Activated T-helper 2 cell treated with anti-CD3 and anti-CD28 coated beads, Interferon-gamma antibody, Interleukin-2, Interleukin-4, amounts not matched to agents 10 μg/mL and 5 μg/mL and 100 μg/mL, durations not matched to agents 14 hours and 24 hours and 36 hours (primary cell): ENCODE measurements at regions not wholly inside any gene's neighbourhood (a gene's known extent, or its start where the extent isn't known, plus 50 kb on each side); places are given as distances from the start of the nearest gene placed in this dataset.

Experiments used
- DNase-seq: peaks from one replicate; pipeline ENCODE4 v3.0.0; 2021; ENCODE audit warnings: low spot score
- H3K27ac Mint-ChIP-seq: one replicate; pipeline ENCODE4 v1.8.0; 2021; ENCODE audit warnings: mixed read lengths
- H3K27me3 Mint-ChIP-seq: one replicate; pipeline ENCODE4 v1.8.0; 2021; ENCODE audit warnings: low read depth, mixed read lengths
- H3K36me3 Mint-ChIP-seq: one replicate; pipeline ENCODE4 v1.8.0; 2021; ENCODE audit warnings: low read depth, mixed read lengths
- H3K4me1 Mint-ChIP-seq: one replicate; pipeline ENCODE4 v1.8.0; 2021; ENCODE audit warnings: low read depth, mixed read lengths
- H3K4me3 Mint-ChIP-seq: one replicate; pipeline ENCODE4 v1.8.0; 2021; ENCODE audit warnings: low read depth, mild to moderate bottlenecking, moderate library complexity, mixed read lengths
- H3K9me3 Mint-ChIP-seq: one replicate; pipeline ENCODE4 v1.8.0; 2021; ENCODE audit warnings: mixed read lengths
- intact Hi-C: fragments of 100-400 bp; cut with micrococcal nuclease; formaldehyde crosslinking; loops from one replicate; pipeline ENCODE4 v1.15.1; 2023

DNA sequence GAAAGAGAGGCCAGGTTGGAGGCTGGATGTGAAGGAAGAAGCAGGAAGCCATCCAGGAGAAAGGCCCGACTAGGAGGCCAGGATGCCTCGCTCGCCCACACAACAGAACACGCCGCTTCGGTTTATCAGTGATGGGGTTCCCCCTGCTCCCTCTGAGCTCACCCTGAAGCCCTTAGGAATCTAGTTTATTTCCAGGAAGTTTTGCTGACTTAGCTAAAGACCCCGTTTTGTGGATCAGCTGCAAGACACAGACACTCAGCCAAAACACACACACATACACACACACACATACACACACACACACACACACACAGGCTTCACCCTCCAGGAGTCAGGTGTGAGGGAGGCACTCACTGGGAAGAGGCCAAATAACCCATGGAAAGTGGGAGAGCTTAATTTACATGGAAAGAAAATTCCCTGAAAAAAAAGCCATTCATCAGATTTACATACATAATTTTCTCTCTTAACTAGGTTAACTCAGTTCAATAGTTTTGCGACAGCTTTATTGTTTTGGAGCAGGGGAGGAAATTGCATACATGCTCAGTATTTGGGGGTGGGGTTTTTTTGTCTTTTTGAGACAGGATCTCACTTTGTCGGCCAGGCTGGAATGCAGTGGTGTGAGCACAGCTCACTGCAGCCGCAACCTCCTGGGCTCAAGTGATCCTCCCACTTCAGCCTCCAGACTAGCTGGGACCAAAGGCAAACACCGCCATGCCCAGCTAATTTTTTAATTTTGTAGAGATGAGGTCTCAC lies 92.7 kb upstream of the HAND1 start:
- Mint-ChIP-seq H3K4me1 (no peaks in the 10 kb centered on the region), H3K36me3 (no peaks in the 10 kb centered on the region), H3K27me3 (peaks cover 6% of the 10 kb centered on the region), H3K27ac (no peak overlapping the region), H3K9me3 (no peaks in the 10 kb centered on the region), H3K4me3 (no peak overlapping the region)
- intact Hi-C loops = no loop called here
- no peak for DNase-seq

DNA sequence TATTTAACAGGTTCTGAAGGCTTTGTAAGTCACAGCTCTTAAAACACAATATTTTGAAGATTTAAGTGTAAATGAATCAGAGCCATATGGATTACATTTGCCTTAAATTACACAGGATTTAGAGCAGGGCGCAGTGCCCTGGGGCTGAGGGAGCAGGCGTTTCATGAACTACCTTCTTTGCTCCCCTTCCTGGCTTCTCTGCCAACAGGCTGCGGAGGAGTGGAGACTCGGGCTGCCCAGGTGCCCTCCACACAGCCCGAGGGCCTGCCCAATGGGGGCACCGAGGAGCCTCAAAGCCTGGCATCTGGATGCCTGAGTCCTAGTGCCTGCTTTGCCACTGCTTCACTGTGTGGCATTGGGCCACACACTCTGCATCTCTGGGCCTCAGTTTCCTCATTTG lies 90.6 kb upstream of the HAND1 start:
- no peaks in the 10 kb centered on the region for H3K36me3 Mint-ChIP-seq
- no peaks in the 10 kb centered on the region for H3K9me3 Mint-ChIP-seq
- no peaks in the 10 kb centered on the region for H3K4me1 Mint-ChIP-seq
- no peak for DNase-seq
- H3K27ac Mint-ChIP-seq = no peak overlapping the region
- H3K27me3 Mint-ChIP-seq = peaks cover 4% of the 10 kb centered on the region
- H3K4me3 Mint-ChIP-seq = no peak overlapping the region
- intact Hi-C loops = no loop called here

DNA sequence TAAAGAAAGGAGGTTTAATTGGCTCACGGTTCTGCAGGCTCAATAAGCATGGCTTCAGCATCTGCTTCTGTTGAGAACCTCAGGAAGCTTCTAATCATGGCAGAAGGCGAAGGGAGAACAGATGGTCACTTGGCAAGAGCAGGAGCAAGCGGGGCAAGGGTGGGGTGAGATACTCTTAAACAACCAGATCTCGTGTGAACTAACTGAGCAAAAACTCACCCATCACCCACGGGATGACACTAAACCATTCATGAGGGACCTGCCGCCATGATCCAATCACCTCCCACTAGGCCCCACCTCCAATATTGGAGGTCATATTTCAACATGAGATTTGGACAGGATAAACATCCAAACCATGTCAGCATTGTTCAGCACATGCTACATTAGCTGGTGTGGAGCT lies 89.1 kb upstream of the HAND1 start:
- no peaks in the 10 kb centered on the region for H3K9me3 Mint-ChIP-seq
- DNase-seq = no peak
- no peak overlapping the region for H3K4me3 Mint-ChIP-seq
- H3K27me3 Mint-ChIP-seq = peaks cover 5% of the 10 kb centered on the region
- intact Hi-C loops = no loop called here
- H3K4me1 Mint-ChIP-seq = no peaks in the 10 kb centered on the region
- no peaks in the 10 kb centered on the region for H3K36me3 Mint-ChIP-seq
- no peak overlapping the region for H3K27ac Mint-ChIP-seq

DNA sequence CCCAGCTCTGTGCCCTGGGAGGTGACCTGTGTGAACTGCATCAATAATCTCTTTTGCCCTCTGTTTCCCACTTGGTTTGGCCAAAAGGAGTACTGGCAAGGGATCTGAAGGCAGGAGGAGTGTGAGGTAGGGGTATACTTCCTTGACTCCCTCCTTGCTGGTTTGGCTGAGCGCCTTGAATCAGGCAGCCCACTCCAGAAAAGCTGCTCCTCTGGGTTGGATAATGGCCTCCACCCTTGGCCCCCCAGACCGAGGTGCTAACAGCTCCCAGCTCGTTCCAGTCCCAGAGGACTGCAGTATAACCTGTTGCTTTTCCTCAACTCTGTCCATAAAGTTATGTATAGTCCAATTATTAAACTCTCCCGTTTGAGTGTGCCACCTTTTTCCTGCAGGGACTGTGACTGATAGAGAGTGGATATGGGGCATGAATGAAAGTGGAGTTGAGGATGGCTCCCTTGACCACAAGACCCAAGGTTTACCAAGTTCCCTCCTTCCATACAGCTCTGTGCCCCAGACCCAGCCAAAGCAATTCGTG lies 88.2 kb upstream of the HAND1 start:
- DNase-seq = no peak
- no peaks in the 10 kb centered on the region for H3K36me3 Mint-ChIP-seq
- H3K9me3 Mint-ChIP-seq = no peaks in the 10 kb centered on the region
- no peak overlapping the region for H3K27ac Mint-ChIP-seq
- intact Hi-C loops = no loop called here
- H3K4me3 Mint-ChIP-seq = no peak overlapping the region
- H3K27me3 Mint-ChIP-seq = peaks cover 5% of the 10 kb centered on the region
- H3K4me1 Mint-ChIP-seq = no peaks in the 10 kb centered on the region

DNA sequence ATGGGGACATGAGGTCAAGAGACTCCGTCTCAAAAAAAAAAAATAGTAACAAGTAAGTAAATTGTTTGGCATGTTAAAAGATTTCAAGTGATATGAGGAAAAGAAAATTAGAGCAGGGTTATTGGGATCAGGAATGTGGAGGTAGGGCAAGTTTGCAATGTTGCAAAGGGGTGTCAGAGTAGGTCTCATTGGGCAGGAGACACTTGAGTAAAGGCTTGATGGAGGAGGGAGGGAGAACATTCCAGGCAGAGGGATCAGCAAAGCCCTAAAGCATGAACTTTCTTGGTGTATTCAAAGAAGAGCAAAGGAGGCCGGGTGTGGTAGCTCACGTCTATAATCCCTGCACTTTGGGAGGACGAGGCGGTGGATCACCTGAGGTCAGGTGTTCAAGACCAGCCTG lies 87.1 kb upstream of the HAND1 start:
- Mint-ChIP-seq H3K4me1 (no peaks in the 10 kb centered on the region), H3K9me3 (no peaks in the 10 kb centered on the region), H3K27me3 (peaks cover 5% of the 10 kb centered on the region), H3K27ac (no peak overlapping the region), H3K4me3 (no peak overlapping the region), H3K36me3 (no peaks in the 10 kb centered on the region)
- intact Hi-C loops = no loop called here
- no peak for DNase-seq

DNA sequence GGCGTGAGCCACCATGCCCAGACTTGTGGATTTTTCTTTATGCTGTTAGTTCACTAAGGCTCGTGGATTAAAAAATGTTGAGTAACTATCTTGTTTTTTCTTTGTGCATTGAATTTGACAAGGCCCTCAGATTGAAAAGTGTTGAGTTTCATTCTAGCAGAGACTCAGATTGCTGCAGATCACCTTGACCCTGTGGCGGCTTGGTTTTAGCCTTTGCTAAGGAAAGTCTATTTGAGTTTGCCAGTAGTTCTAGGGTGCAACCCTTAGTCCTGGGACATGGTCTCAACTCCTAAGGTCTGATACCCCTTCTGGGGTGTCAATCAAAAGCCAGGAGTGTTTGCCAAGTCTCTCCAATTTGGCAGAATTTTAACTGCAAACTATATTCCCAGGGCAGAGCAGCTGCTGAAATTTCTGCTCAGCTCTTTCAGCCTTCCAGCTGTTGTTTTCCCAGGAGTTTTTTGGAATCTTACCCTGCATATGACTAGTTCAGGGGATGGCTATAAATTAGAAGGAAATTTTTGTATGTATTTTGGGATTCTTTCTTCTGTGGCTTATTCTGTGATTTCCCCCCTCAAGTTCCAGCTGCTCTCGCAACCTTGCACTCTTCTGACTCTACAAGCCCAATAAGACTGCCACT lies 84.3 kb upstream of the HAND1 start:
- Mint-ChIP-seq H3K9me3 (no peaks in the 10 kb centered on the region), H3K4me1 (no peaks in the 10 kb centered on the region), H3K27ac (no peak overlapping the region), H3K36me3 (no peaks in the 10 kb centered on the region), H3K27me3 (peaks cover 5% of the 10 kb centered on the region), H3K4me3 (no peak overlapping the region)
- no peak for DNase-seq
- intact Hi-C loops = no loop called here

DNA sequence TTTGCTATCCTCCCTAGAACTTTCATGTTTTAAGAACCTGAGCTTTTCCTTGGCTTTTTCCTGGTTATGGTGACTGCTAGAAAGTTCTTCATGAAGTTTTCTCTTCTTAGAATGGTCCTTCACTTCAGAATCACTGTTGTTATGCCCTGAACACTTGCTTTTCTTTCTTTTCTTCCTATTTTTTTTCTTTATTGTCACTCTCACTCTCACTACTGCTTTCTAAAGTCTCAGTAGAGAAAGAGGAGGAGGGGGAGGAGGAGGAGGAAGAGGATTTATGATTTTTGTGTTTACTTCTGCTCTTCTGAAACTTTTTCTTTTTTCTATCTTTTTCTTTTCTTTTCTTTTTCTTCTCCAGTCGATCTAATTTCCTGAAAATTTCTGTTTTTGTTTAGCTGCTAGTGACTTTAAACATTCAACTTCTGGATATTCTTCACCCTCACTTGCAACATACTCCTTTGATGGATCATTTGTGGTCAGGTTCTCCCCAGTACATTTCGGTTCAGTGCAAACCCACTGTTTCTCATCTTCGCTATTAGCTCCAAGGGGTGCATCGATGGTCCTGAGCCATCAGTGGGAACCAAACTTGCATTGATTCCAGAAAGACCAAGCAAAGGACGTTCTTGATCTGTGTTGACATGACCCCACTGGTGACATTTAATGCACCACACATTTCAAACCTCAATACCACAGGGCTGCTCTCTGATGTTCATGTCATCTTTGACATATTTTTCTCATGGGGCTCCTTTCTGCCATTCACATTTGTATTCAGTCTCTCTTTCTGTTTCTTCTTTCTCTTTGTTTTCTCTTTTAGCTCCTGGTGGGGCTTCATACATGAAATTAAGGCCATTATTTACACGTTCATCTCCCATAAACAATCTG lies 81.6 kb upstream of the HAND1 start:
- no peak for DNase-seq
- Mint-ChIP-seq H3K4me1 (no peaks in the 10 kb centered on the region), H3K27ac (no peak overlapping the region), H3K27me3 (peaks cover 5% of the 10 kb centered on the region), H3K4me3 (no peak overlapping the region), H3K9me3 (no peaks in the 10 kb centered on the region), H3K36me3 (no peaks in the 10 kb centered on the region)
- intact Hi-C loops = no loop called here

DNA sequence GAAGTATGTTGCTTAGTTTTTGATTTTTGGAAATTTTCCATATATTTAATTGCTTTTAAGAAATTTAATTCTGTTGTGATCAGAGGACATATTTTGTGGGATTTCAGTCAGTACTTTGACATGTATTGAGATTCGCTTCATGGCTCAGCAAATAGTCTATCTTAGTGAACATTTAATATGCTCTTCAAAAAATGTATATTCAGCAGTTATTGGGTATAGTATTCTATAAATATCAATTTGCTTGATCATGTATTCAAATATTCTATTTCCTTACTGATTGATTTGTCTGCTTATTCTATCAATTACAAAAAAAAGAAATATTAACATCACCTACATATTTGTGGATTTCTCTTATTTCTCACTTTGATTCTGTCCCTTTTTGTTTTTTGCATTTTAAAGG lies 79.5 kb upstream of the HAND1 start:
- Mint-ChIP-seq H3K27ac (no peak overlapping the region), H3K9me3 (peaks cover 12% of the 10 kb centered on the region), H3K36me3 (no peaks in the 10 kb centered on the region), H3K4me3 (no peak overlapping the region), H3K27me3 (no peaks in the 10 kb centered on the region), H3K4me1 (no peaks in the 10 kb centered on the region)
- intact Hi-C loops = no loop called here
- no peak for DNase-seq

DNA sequence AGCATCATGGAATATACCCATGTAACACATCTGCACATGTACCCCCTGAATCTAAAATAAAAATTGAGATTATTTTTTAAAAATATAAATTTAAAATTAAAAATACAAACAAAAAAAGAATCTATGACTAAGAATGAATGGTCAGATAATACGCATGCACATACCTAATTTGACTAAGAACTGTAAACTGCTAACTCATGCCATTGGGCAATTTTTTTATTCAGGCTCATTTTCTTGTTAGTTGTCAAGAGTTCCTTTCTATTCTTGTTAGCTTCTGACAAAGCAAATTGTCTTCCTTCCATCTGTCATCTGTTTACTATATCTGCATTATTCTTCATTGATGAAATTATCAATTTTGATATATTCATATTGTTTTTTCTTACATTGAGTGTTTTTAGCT lies 69.5 kb upstream of the HAND1 start:
- Mint-ChIP-seq H3K4me3 (no peak overlapping the region), H3K9me3 (no peaks in the 10 kb centered on the region), H3K27ac (no peak overlapping the region), H3K4me1 (no peaks in the 10 kb centered on the region), H3K36me3 (no peaks in the 10 kb centered on the region), H3K27me3 (peaks cover 2% of the 10 kb centered on the region)
- no peak for DNase-seq
- intact Hi-C loops = no loop called here

DNA sequence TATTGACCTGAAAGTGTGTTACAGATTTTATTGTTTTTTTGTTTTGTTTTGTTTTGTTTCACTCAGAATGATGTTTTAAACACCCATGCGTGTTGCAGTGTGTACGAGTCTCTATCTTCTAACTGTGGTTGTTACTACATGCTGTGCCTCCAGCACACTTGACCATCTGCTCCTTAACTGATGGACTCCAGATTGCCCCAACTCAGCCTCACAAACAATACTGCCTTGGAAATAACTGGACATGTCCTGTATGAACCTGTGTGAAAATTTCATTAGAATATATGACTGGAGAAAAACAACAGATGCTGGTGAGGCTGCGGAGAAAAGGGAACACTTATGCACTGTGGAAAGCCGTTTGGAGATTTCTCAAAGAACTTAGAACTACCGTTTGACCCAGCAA lies 68.7 kb upstream of the HAND1 start:
- peaks cover 2% of the 10 kb centered on the region for H3K27me3 Mint-ChIP-seq
- DNase-seq = no peak
- intact Hi-C loops = no loop called here
- H3K27ac Mint-ChIP-seq = no peak overlapping the region
- no peaks in the 10 kb centered on the region for H3K4me1 Mint-ChIP-seq
- H3K36me3 Mint-ChIP-seq = no peaks in the 10 kb centered on the region
- H3K9me3 Mint-ChIP-seq = no peaks in the 10 kb centered on the region
- H3K4me3 Mint-ChIP-seq = no peak overlapping the region

DNA sequence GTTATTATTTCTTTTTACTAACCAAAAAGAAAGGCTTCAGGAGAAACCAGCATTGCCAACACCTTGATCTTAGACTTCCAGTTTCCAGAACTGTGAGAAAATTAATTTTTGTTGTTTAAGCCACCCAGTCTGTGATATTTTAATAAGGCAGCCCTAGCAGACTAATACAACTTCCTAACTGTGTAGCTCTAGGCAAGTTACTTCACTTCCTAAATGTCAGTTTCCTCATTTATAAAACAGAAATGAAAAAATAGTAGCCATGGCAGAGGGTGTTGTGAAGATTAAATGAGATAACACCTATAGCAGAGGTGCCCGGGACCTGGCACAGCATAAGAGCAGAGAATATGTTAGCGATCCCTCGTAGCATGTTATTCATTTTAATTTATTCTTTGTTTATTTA lies 66.6 kb upstream of the HAND1 start:
- Mint-ChIP-seq H3K9me3 (no peaks in the 10 kb centered on the region), H3K27me3 (peaks cover 2% of the 10 kb centered on the region), H3K4me3 (no peak overlapping the region), H3K36me3 (no peaks in the 10 kb centered on the region), H3K4me1 (no peaks in the 10 kb centered on the region), H3K27ac (no peak overlapping the region)
- intact Hi-C loops = no loop called here
- no peak for DNase-seq

DNA sequence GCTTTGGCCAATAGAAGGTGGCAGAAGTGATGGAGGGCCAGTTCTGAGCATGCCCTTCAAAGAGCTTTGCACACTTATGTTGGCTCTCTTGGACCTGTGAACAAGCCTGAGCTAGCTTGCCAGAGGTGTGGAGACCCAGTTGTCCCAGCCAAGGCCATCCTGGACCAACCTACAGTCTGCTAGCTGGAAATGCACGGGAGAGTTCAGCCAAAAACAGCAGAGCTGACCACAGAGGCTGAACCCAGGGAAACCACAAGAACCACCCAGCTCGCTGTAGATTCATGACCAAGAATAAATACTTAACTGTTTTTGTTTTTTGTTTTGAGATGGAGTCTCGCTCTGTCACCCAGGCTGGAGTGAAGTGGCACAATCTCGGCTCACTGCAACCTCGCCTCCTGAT lies 65.4 kb upstream of the HAND1 start:
- intact Hi-C loops = no loop called here
- no peak for DNase-seq
- no peaks in the 10 kb centered on the region for H3K9me3 Mint-ChIP-seq
- H3K36me3 Mint-ChIP-seq = no peaks in the 10 kb centered on the region
- no peak overlapping the region for H3K27ac Mint-ChIP-seq
- H3K4me1 Mint-ChIP-seq = no peaks in the 10 kb centered on the region
- no peak overlapping the region for H3K4me3 Mint-ChIP-seq
- H3K27me3 Mint-ChIP-seq = peaks cover 2% of the 10 kb centered on the region

DNA sequence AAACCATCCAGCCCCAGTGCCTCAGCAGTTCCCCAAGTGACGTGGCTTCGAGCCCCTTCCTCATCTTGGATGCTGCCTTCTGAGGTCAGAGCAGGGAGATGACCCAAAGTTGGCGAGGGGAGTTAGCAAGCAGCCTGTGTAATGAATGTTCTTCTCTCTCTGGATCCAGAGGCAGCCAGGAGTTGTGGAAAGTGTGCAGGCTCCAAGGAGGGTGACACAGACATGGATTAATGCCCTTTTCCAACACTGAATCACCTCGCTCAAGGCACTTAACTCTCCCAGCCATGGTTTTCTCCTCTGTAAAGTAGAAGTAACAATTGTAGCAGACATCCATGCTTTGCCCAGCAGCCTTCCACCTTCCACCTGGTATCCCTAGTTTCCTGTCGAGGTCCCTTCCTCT lies 64.6 kb upstream of the HAND1 start:
- intact Hi-C loops = no loop called here
- no peak overlapping the region for H3K27ac Mint-ChIP-seq
- peaks cover 2% of the 10 kb centered on the region for H3K27me3 Mint-ChIP-seq
- no peaks in the 10 kb centered on the region for H3K36me3 Mint-ChIP-seq
- H3K9me3 Mint-ChIP-seq = no peaks in the 10 kb centered on the region
- no peaks in the 10 kb centered on the region for H3K4me1 Mint-ChIP-seq
- DNase-seq = no peak
- H3K4me3 Mint-ChIP-seq = no peak overlapping the region
